Stimulated activated CD4-positive, alpha-beta T cell treated with anti-CD3 and anti-CD28 coated beads, Interleukin-15, amount 100 ng/mL, for 48 hours (primary cell): ENCODE measurements at regions not wholly inside any gene's neighbourhood (a gene's known extent, or its start where the extent isn't known, plus 50 kb on each side); places are given as distances from the start of the nearest gene placed in this dataset.
"Not testable (repeated sequence)": the region's sequence is repeated elsewhere in the genome, so short reads cannot be mapped to it uniquely, and the experiment has no call there.

Experiments used
- DNase-seq, 2 donors: peaks; one replicate each; pipeline ENCODE4 v3.0.0-alpha.2; 2020; ENCODE audit warnings: low read depth in 2 of 2

DNA sequence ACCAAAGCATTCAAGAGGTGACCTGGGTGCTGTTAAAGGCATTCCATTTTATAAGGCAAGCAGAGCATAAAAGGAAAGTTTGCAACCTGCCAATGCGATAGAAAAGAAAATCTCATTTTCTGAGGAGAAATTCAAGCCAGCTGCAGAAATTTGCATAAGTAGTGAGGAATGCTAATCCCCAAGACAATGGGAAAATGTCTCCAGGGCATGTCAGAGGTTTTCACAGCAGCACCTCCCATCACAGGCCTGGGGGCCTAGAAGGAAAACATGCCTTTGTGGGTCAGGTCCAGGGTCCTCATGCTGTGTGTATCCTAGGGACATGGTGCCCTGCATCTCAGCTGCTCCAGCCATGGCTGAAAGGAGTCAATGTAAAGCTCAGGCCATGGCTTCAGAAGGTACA, 775.8 kb downstream of the IGSF11 start:
- DNase-seq: not testable (repeated sequence)

- no peak for DNase-seq
Observed at GRCh38 chr3:118262800-118263402, 771.7 kb downstream of the IGSF11 start.

- DNase-seq: no peak
Observed at GRCh38 chr3:118267588-118267987, 767.1 kb downstream of the IGSF11 start.

DNA sequence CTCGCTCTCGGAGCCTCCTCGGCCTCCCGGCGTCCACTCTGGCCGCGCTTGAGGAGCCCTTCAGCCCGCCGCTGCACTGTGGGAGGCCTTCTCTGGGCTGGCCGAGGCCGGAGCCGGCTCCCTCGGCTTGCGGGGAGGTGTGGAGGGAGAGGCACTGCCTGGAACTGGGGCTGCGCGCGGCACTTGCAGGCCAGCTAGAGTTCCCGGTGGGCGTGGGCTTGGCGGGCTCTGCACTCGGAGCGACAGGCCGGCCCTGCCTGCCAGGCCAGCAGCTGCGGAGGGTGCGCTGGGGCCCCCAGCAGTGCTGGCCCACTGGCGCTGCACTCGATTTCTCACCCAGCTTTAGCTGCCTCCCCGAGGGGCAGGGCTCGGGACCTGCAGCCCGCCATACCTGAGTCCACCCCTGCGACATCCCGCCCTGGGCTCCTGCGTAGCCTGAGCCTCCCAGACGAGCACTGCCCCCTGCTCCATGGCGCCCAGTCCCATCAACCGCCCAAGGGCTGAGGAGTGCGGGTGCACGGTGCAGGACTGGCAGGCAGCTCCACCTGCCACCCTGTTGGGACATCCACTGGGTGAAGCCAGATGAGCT, 765.0 kb downstream of the IGSF11 start:
- DNase-seq: no peak

DNA sequence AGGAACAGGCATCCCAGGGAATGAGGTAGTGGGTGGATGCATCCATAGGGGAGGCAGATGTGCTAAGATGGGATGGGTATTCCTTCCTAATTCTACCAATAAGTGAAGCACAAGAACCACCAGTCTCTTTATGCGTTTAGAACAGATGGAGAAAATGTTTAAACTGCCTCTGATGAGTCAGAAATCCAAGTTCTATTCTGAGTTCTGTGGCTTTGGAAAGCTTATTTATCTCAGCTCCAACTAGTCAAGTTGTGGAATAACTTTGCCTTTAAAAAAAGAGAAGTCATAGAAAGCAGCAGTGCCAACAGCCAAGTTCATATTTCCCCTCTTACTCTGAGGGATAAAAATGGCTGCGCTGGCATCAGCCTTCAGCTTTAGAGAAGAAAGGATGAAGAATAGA, 761.7 kb downstream of the IGSF11 start:
- no peak for DNase-seq

DNA sequence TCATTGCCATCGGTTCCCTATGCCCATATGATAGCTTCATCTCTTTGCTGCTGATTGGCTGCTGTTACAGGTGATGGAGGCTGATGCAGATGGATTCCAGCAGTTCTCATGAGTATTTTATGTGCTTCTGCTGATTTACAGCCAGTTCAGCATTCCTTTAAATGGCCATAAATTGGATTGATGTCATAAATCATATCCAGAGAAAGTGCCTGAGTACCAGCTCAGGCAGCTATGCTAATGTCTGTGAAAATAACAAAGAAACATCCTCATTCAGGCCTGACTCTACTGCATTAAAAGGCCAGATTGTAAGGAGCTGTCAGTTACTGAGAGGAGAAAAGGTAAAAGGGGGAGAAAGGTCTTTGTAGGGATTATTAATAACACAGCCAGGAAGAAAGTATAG, 756.8 kb downstream of the IGSF11 start:
- no peak for DNase-seq

- DNase-seq: no peak
Observed at GRCh38 chr3:118292841-118293240, 741.8 kb downstream of the IGSF11 start.

DNA sequence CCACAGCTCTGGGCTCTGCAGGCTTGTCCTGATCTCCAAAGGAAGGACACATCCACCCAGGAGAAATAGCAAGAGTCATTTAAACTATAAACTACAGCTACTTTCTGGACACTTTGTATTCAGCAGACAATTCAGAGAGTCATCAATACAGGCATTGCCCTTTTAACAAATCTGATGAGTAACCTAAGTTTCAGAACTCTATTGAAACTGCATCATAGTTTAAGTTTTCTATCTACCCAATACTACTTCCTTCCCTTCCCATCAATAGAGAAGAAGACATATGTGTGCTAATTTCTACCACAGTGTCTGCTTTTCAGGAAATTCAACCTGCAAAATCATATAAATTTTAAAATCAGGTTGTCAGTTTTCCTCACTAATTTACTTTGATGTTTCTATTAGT, 736.5 kb downstream of the IGSF11 start:
- no peak for DNase-seq

DNA sequence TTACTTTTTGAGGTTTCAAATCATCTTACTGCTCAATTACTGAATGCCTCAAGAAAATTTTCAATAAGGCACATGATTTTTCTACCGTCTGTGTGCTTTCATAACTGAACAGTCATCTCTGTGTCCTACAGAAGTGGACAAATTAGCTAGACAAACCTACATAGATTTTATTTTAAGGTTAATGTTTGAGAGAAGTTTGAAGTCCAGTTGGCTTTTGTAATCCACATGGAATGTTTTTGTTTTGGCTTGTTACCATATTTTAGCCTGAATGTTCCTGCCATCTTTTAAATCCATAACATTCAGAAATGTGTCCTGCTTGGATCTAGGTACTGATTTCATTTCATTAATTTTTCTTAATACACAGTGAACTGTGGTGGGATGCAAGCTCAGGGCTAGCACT, 730.1 kb downstream of the IGSF11 start:
- no peak for DNase-seq

DNA sequence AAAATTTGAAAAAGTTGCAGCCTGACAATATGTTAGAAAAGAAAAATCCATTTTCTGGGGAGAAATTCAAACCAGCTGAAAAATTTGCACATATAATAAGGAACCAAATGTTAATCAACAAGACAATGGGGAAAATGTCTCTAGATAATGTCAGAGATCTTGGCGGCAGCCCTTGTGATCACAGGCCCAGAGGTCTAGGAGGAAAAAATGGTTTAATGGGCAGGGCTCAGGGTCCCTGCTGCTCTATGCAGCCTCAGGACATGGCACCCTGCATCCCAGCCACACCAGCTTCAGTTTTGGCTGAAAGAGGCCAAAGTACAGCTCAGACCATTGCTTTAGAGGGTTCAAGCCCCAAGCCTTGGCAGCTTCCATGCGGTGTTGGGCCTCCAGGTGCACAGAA, 701.9 kb downstream of the IGSF11 start:
- DNase-seq: no peak

- no peak for DNase-seq
Observed at GRCh38 chr3:118337649-118338048, 697.0 kb downstream of the IGSF11 start.

DNA sequence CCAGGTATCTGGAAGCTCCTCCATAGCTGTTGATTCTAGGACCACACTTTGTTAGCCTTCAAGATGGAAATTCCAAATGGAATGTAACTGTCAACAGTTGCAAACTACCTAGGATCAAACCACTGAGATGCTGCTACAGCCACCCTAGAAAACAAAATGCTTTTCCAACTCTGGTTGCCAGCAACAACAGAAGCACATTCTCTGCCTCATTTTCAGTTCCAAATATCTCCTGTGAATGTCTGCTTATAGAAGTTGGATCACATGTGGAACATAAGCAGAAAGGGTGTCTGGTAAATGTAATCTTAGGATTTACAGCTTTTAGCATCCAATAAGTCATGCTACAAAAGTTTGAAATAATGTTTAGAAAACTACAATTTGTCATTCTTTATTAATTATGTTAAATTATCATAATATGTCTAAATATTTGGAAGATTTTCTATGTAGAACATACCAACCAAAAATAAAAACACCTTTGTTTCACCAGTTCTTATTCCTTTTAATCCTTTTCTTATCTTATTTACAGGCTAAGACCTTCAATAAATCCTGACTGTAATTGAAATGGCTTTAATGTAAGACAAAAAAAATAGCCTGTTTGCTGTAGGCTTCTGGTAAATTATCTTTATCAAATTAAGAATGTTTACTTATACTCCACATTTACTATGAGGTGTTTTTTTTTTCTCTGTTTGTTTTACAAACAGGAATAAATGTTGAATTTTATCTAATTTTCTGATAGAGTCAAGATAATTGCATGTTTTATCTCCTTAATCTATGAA, 687.1 kb downstream of the IGSF11 start:
- no peak for DNase-seq

DNA sequence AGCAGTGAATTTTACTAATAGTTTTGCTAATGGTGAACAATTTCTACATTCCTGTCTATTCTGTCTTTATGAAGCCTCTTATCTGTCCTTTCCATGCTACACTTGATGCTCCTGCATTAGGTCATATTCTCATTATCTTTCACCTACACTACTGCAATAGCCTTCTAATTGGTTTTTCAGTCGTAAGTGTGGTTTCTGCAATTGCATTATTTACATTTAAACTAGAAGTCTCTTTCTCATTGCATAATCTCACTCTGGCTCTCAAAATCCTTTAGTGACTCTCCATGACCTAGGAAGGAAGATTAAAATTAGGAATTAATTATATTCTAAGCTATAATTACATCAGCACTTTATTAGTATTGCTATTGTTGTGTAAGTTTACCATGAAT, 686.5 kb downstream of the IGSF11 start:
- no peak for DNase-seq

- no peak for DNase-seq
Observed at GRCh38 chr3:118354556-118354955, 680.1 kb downstream of the IGSF11 start.

DNA sequence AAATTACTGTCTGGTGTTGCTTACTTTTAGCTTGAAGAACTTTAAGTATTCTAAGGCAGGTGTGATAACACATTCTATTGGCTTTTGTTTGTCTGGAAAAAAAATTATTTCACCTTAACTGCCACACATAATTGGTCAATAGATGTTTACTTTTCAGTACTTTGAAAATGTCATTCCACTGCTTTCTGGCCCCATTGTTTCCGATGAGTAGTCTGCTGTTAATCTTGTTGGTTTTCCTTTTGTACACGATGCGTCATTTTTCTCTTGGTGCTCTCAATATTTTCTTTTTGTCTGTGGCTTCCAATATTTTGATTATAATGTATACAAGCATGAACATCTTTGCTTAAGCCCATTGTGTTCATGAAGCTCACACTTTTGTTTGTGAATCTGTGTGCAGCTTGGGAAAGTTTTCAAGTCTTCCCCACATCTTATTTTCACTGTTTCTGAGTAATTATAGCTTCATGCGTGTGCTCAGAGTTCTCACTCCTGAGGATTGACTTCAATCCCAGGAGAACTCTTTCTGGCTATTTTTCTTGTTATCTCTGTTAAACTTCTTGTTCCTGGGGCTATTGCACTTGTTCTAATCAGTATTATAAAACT, 664.7 kb downstream of the IGSF11 start:
- DNase-seq: no peak

- no peak for DNase-seq
Observed at GRCh38 chr3:118380576-118380975, 654.1 kb downstream of the IGSF11 start.

- DNase-seq: no peak
Observed at GRCh38 chr3:118396491-118396890, 638.2 kb downstream of the IGSF11 start.

GRCh38 chr3:118400086-118400485, 634.6 kb downstream of the IGSF11 start:
- DNase-seq: no peak

DNA sequence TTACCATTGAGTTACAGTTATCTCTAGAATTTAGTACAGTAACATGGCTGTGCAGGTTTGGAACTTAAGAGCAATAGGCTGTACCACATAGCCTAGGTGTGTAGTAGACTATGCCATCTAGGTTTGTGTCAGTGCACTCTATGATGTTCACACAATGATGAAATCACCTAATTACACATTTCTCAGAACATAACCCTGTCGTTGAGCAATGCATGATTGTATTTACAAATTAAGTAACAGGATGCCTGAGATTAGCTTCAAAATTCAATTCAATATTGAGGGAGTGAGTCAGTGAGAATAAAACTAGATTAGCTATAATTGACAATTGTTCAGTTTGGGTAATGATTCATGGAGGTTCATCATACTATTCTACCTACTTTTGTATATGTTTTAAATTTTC, 633.8 kb downstream of the IGSF11 start:
- no peak for DNase-seq

DNA sequence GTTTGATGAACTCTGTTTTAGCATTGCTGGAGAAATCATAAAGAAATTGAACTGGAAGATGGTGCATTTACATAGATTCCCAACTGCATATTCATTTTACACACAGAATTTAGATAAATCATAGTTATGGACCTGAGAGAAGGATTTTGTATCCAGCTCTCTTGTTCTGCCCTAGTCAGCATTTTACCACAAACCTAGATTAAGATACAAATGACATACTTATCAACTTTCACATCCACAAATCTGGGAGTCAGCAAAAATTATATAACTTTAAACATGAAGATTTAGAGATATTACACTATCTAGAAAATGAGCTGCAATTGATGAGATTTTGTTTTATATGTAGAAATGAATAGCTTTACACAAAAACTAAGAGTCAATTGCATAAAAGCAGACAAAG, 632.8 kb downstream of the IGSF11 start:
- DNase-seq: no peak

- DNase-seq: no peak
Observed at GRCh38 chr3:118402971-118403370, 631.7 kb downstream of the IGSF11 start.

DNA sequence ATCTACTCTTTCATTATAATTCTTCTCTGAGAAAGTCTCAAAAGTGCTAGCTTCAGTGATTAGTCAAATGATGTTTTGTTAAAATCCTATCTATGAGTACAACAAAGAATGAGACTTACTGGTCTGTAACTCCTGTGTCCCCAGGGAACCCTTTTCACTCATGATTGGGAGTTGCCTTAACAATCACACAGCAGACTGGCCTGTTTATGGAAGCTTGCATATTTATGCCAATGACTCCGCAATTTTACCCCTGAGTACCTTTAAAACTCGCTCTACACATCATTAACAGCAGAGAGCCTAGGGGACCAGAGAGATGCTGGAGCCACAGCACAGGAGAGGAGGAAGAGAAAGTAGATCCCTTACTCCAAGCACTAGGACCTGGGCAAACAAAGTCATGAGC, 628.1 kb downstream of the IGSF11 start:
- DNase-seq: no peak

GRCh38 chr3:118408431-118408830, 626.2 kb downstream of the IGSF11 start:
- DNase-seq: no peak
